HCT116 (cell line): ENCODE measurements at regions not wholly inside any gene's neighbourhood (a gene's known extent, or its start where the extent isn't known, plus 50 kb on each side); places are given as distances from the start of the nearest gene placed in this dataset.

Source experiments
- ATAC-seq: fragments of 200-7000 bp; cut with Tn5 transposase; 2 replicates; pipeline ENCODE4 v1.9.1; 2020; ENCODE audit warnings: mild to moderate bottlenecking, moderate library complexity
- BruUV-seq: library from RNA; stranded (reverse); fragments of 400-500 nt; replicated peaks from 2 replicates; lab custom pipeline; 2021; lab: Mats Ljungman, UMichigan
- CTCF ChIA-PET: fragments of 300-600 bp; sonication (Branson Sonifier 250); formaldehyde crosslinking; loops from one replicate; lab custom pipeline; 2021; ENCODE audit warnings: antibody characterized with exemption; lab: Charles Lee
- POLR2A ChIA-PET: fragments of 300-600, 350-600 bp; sonication (Branson Sonifier 250); formaldehyde crosslinking; loops from one replicate; lab custom pipeline; 2021; ENCODE audit warnings: antibody characterized with exemption; lab: Charles Lee
- RAD21 ChIA-PET, 2 experiments: fragments of 300-600 bp; sonication (Branson Sonifier 250); formaldehyde crosslinking; loops; one replicate each; lab custom pipeline; 2023; ENCODE audit warnings: low total read pairs in 2 of 2; ENCODE audit not compliant: uncharacterized antibody in 2 of 2, unreplicated experiment in 2 of 2, low non-redundant PET in 1 of 2; lab: Charles Lee
- DNase-seq: peaks from one replicate; pipeline ENCODE4 v3.0.0-alpha.2; 2010; ENCODE audit warnings: low read depth, low spot score
- H2AFZ ChIP-seq: fragments of 200-600 bp; shearing (Covaris generic), sonication (generic); 2 replicates; pipeline ENCODE4 v1.6.1; 2017; ENCODE audit warnings: low read depth, mixed run types, mixed read lengths, antibody characterized with exemption, low read length; ENCODE audit not compliant: poor library complexity, severe bottlenecking
- H3K27ac ChIP-seq: 2 replicates; pipeline ENCODE4 v1.5.1; 2012; ENCODE audit warnings: low read depth, low read length
- H3K27me3 ChIP-seq: fragments of 200-600 bp; sonication (generic); 2 replicates; pipeline ENCODE4 v1.6.1; 2016; ENCODE audit warnings: mixed run types, low read length, mixed read lengths; ENCODE audit not compliant: insufficient read depth
- H3K36me3 ChIP-seq, 2 experiments: fragments of 200-500 bp in 1 of 2; fragments of 200-600 bp in 1 of 2; sonication (Bioruptor generic) in 1 of 2; sonication (generic) in 1 of 2; 2 replicates each; pipeline versions ENCODE4 v1.5.1 to v1.6.1; 2014 to 2016; ENCODE audit warnings: low read length in 2 of 2, inconsistent platforms in 1 of 2, mixed read lengths in 1 of 2, mixed run types in 1 of 2; ENCODE audit not compliant: insufficient read depth in 2 of 2, control insufficient read depth in 1 of 2
- H3K4me1 ChIP-seq, 2 experiments: fragments of 200-600 bp in 1 of 2; sonication (generic) in 1 of 2; 2 replicates each; pipeline versions ENCODE4 v1.5.1 to v1.6.1; 2012 to 2017; ENCODE audit warnings: low read length in 2 of 2, inconsistent platforms in 1 of 2, mild to moderate bottlenecking in 1 of 2, mixed read lengths in 1 of 2, mixed run types in 1 of 2, moderate library complexity in 1 of 2; ENCODE audit not compliant: insufficient read depth in 2 of 2, control insufficient read depth in 1 of 2
- H3K4me2 ChIP-seq: fragments of 200-600 bp; sonication (generic); 2 replicates; pipeline ENCODE4 v1.6.1; 2017; ENCODE audit warnings: mixed run types, low read length, mixed read lengths
- H3K4me3 ChIP-seq, 2 experiments: fragments of 200-600 bp in 1 of 2; sonication (generic) in 1 of 2; replicated peaks in 1 of 2; 2 replicates each; pipeline ENCODE4 v1.5.1; 2011 to 2016; ENCODE audit warnings: low read length in 2 of 2, control low read depth in 1 of 2, low read depth in 1 of 2, mild to moderate bottlenecking in 1 of 2, mixed read lengths in 1 of 2, mixed run types in 1 of 2
- H3K79me2 ChIP-seq: fragments of 200-600 bp; sonication (generic); 2 replicates; pipeline ENCODE4 v1.6.1; 2017; ENCODE audit warnings: mild to moderate bottlenecking, mixed run types, low read length, moderate library complexity, mixed read lengths; ENCODE audit not compliant: insufficient read depth
- H3K9ac ChIP-seq: fragments of 200-600 bp; sonication (generic); 2 replicates; pipeline ENCODE4 v1.6.1; 2016; ENCODE audit warnings: low read length, mixed read lengths
- H3K9me2 ChIP-seq: fragments of 200-600 bp; sonication (generic), shearing (Covaris generic); 2 replicates; pipeline ENCODE4 v1.6.1; 2017; ENCODE audit warnings: mixed run types, mild to moderate bottlenecking, moderate library complexity; ENCODE audit not compliant: insufficient read depth
- H3K9me3 ChIP-seq, 2 experiments: fragments of 200-500 bp in 1 of 2; fragments of 200-600 bp in 1 of 2; sonication (Bioruptor generic) in 1 of 2; sonication (generic) in 1 of 2; 2 replicates each; pipeline ENCODE4 v1.6.1; 2014 to 2017; ENCODE audit warnings: low read length in 2 of 2, mixed read lengths in 2 of 2, inconsistent platforms in 1 of 2, low read depth in 1 of 2, mild to moderate bottlenecking in 1 of 2, mixed run types in 1 of 2, moderate library complexity in 1 of 2; ENCODE audit not compliant: control insufficient read depth in 1 of 2, insufficient read depth in 1 of 2
- H4K20me1 ChIP-seq: fragments of 200-600 bp; sonication (generic), shearing (Covaris generic); 2 replicates; pipeline ENCODE4 v1.6.1; 2017; ENCODE audit warnings: mixed run types, mild to moderate bottlenecking, moderate library complexity; ENCODE audit not compliant: insufficient read depth
- EGR1 ChIP-seq: IDR thresholded peaks from 2 replicates; pipeline ENCODE4 v1.6.1; 2012; ENCODE audit warnings: low read depth
- ELF1 ChIP-seq: IDR thresholded peaks from 2 replicates; pipeline ENCODE4 v1.6.1; 2012; ENCODE audit warnings: low read depth, borderline replicate concordance
- EZH2 ChIP-seq: fragments of 200-600 bp; sonication (generic); IDR thresholded peaks from 2 replicates; pipeline ENCODE4 v1.6.1; 2017; ENCODE audit warnings: antibody characterized with exemption, mixed run types
- EZH2phosphoT487 ChIP-seq: fragments of 200-600 bp; IDR thresholded peaks from 2 replicates; pipeline ENCODE4 v1.6.1; 2018; ENCODE audit warnings: antibody characterized with exemption, borderline replicate concordance
- FOSL1 ChIP-seq: IDR thresholded peaks from 2 replicates; pipeline ENCODE4 v1.6.1; 2012; ENCODE audit warnings: low read depth
- POLR2A ChIP-seq: IDR thresholded peaks from 2 replicates; pipeline ENCODE4 v1.7.0; 2011; ENCODE audit warnings: borderline replicate concordance; ENCODE audit not compliant: insufficient read depth, insufficient read length; ENCODE audit errors: extremely low read depth
- RAD21 ChIP-seq: IDR thresholded peaks from 2 replicates; pipeline ENCODE4 v1.6.1; 2012; ENCODE audit warnings: low read depth, mild to moderate bottlenecking
- SIN3A ChIP-seq: IDR thresholded peaks from 2 replicates; pipeline ENCODE4 v1.6.1; 2012; ENCODE audit warnings: low read depth
- SP1 ChIP-seq: IDR thresholded peaks from 2 replicates; pipeline ENCODE4 v1.6.1; 2012; ENCODE audit warnings: low read depth
- SRF ChIP-seq: IDR thresholded peaks from 2 replicates; pipeline ENCODE4 v1.6.1; 2012; ENCODE audit warnings: low read depth
- TCF7L2 ChIP-seq: IDR thresholded peaks from 2 replicates; pipeline ENCODE4 v1.7.0; 2011; ENCODE audit warnings: borderline replicate concordance, inconsistent platforms; ENCODE audit not compliant: insufficient read depth, insufficient read length; ENCODE audit errors: extremely low read depth
- YY1 ChIP-seq: IDR thresholded peaks from 2 replicates; pipeline ENCODE4 v1.6.1; 2011; ENCODE audit warnings: low read length, low read depth, moderate library complexity, mild to moderate bottlenecking; ENCODE audit not compliant: insufficient replicate concordance; ENCODE audit errors: extremely low read depth
- ZFX ChIP-seq: fragments of 450-650 bp; IDR thresholded peaks from 2 replicates; pipeline ENCODE4 v1.6.1; 2017
- ZNF274 ChIP-seq: fragments of 200-500 bp; sonication (Bioruptor generic); IDR thresholded peaks from 2 replicates; pipeline ENCODE4 v1.6.1; 2014; ENCODE audit warnings: mild to moderate bottlenecking, low read depth, low read length, inconsistent platforms
- intact Hi-C: fragments of 100-400 bp; cut with micrococcal nuclease; formaldehyde crosslinking; loops from 2 replicates; pipeline ENCODE4 v1.10.0; 2022
- TF ChIP-seq, protein P1 (sequence below): IDR thresholded peaks from 2 replicates; pipeline ENCODE4 v1.6.1; 2012
- TF ChIP-seq, protein P2 (sequence below): IDR thresholded peaks from 2 replicates; pipeline ENCODE4 v1.6.1; 2011; ENCODE audit warnings: mild to moderate bottlenecking, low read length, moderate library complexity; ENCODE audit not compliant: insufficient replicate concordance; ENCODE audit errors: extremely low read depth
- TF ChIP-seq, protein P3 (sequence below), 3 experiments: fragments of 200-600 bp in 1 of 3; sonication (generic) in 1 of 3; IDR thresholded peaks in 2 of 3; conservative IDR thresholded peaks in 1 of 3; 2 replicates each; pipeline ENCODE4 v1.5.1; 2012 to 2017; ENCODE audit warnings: low read depth in 2 of 3, low read length in 2 of 3, antibody characterized with exemption in 1 of 3, borderline replicate concordance in 1 of 3, control low read depth in 1 of 3, mild to moderate bottlenecking in 1 of 3, mixed read lengths in 1 of 3, mixed run types in 1 of 3, moderate library complexity in 1 of 3; ENCODE audit not compliant: insufficient read depth in 1 of 3

DNA sequence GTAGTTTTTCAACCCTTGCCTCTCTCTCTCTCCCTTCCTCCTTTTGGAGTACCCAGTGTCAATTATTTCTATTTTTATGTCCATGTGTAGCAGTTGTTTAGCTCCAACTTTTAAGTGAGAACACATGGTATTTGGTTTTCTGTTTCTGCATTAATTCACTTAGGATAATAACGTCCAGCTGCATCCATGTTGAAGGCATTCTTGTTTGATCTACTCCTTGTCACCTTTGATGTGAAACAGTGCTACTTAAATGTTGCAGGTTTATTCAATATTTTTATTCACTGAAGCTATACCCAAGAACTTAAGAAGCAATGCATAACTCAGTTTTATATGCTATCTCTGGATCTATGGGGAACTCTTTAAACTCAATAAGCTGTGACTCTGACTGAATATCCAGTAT is 465.2 kb upstream of the ADGRB3 start:
- Histone ChIP-seq H3K36me3 (no peaks in the 10 kb centered on the region), H3K9ac (no peak overlapping the region), H4K20me1 (no peaks in the 10 kb centered on the region), H3K9me2 (no peaks in the 10 kb centered on the region), H3K4me2 (no peak overlapping the region), H3K27ac (no peak overlapping the region), H3K4me3 (no peak overlapping the region), H3K79me2 (no peaks in the 10 kb centered on the region), H2AFZ (no peak overlapping the region), H3K9me3 (peaks cover 8 to 18% of the 10 kb centered on the region in 2 experiments; a peak in 1 of 4 replicates), H3K27me3 (no peaks in the 10 kb centered on the region), H3K4me1 (no peaks in the 10 kb centered on the region)
- POLR2A ChIA-PET: no interaction called here
- ATAC-seq (no peak), DNase-seq (no peak)
- no TSS peak for BruUV-seq
- no peak for TF ChIP-seq POLR2A
- no peak for TF ChIP-seq YY1
- TF ChIP-seq SP1: no peak
- TF ChIP-seq, protein P1, sequence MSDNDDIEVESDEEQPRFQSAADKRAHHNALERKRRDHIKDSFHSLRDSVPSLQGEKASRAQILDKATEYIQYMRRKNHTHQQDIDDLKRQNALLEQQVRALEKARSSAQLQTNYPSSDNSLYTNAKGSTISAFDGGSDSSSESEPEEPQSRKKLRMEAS: no peak
- TF ChIP-seq, protein P2, sequence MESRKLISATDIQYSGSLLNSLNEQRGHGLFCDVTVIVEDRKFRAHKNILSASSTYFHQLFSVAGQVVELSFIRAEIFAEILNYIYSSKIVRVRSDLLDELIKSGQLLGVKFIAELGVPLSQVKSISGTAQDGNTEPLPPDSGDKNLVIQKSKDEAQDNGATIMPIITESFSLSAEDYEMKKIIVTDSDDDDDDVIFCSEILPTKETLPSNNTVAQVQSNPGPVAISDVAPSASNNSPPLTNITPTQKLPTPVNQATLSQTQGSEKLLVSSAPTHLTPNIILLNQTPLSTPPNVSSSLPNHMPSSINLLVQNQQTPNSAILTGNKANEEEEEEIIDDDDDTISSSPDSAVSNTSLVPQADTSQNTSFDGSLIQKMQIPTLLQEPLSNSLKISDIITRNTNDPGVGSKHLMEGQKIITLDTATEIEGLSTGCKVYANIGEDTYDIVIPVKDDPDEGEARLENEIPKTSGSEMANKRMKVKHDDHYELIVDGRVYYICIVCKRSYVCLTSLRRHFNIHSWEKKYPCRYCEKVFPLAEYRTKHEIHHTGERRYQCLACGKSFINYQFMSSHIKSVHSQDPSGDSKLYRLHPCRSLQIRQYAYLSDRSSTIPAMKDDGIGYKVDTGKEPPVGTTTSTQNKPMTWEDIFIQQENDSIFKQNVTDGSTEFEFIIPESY: no peak
- TF ChIP-seq ZFX: no peak
- TF ChIP-seq SIN3A: no peak
- no peak for TF ChIP-seq ZNF274
- no peak for TF ChIP-seq TCF7L2
- TF ChIP-seq ELF1: no peak
- no peak for TF ChIP-seq EZH2phosphoT487
- TF ChIP-seq RAD21: no peak
- no peak for TF ChIP-seq FOSL1
- TF ChIP-seq SRF: no peak
- TF ChIP-seq EZH2: no peak
- no peak for TF ChIP-seq EGR1
- TF ChIP-seq, protein P3, sequence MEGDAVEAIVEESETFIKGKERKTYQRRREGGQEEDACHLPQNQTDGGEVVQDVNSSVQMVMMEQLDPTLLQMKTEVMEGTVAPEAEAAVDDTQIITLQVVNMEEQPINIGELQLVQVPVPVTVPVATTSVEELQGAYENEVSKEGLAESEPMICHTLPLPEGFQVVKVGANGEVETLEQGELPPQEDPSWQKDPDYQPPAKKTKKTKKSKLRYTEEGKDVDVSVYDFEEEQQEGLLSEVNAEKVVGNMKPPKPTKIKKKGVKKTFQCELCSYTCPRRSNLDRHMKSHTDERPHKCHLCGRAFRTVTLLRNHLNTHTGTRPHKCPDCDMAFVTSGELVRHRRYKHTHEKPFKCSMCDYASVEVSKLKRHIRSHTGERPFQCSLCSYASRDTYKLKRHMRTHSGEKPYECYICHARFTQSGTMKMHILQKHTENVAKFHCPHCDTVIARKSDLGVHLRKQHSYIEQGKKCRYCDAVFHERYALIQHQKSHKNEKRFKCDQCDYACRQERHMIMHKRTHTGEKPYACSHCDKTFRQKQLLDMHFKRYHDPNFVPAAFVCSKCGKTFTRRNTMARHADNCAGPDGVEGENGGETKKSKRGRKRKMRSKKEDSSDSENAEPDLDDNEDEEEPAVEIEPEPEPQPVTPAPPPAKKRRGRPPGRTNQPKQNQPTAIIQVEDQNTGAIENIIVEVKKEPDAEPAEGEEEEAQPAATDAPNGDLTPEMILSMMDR (IDR thresholded peaks at IDR 0.05 in 2 of 3, conservative IDR thresholded peaks at IDR 0.05 in 1 of 3; ENCODE audit: borderline replicate concordance in 1 of 3, insufficient read depth in 1 of 3, low read depth in 2 of 3, low read length in 2 of 3): no peak
- intact Hi-C loops: no loop called here
- RAD21 ChIA-PET: no interaction called here
- CTCF ChIA-PET: no interaction called here
